GM13976 (cell line): ENCODE measurements at regions not wholly inside any gene's neighbourhood (a gene's known extent, or its start where the extent isn't known, plus 50 kb on each side); places are given as distances from the start of the nearest gene placed in this dataset.

ENCODE experiments used
- DNase-seq: peaks from one replicate; pipeline ENCODE4 v3.0.0; 2012; ENCODE audit warnings: low spot score
- CTCF ChIP-seq: IDR thresholded peaks from 2 replicates; pipeline ENCODE4 v1.5.1; 2012; ENCODE audit warnings: borderline replicate concordance, mild to moderate bottlenecking; ENCODE audit not compliant: insufficient read depth; ENCODE audit errors: extremely low read depth, missing control alignments, control extremely low read depth
- in situ Hi-C: fragments of 300-500 bp; cut with MboI; formaldehyde crosslinking; loops from one replicate; pipeline ENCODE4 v1.12.0; 2022; ENCODE audit warnings: low sequenced_read_pairs, mixed read lengths, inconsistent platforms; ENCODE audit not compliant: unreplicated experiment

GRCh38 chr9:87123830-87124229 lies 176.5 kb upstream of the GAS1 start:
- no peak for TF ChIP-seq CTCF
- DNase-seq, result no peak
- in situ Hi-C loops, result no loop called here

GRCh38 chr9:87125819-87126218 lies 178.5 kb upstream of the GAS1 start:
- in situ Hi-C loops, result no loop called here
- TF ChIP-seq CTCF, result no peak

GRCh38 chr9:87127543-87127942 lies 180.2 kb upstream of the GAS1 start:
- in situ Hi-C loops, result no loop called here
- no peak for DNase-seq
- TF ChIP-seq CTCF, result no peak

More at GRCh38 chr9:87125819-87126218, 178.5 kb upstream of the GAS1 start:
- DNase-seq, result no peak

GRCh38 chr9:87127978-87128614 lies 180.8 kb upstream of the GAS1 start:
- in situ Hi-C loops, result no loop called here
- DNase-seq, result no peak
- no peak for TF ChIP-seq CTCF

- in situ Hi-C loops, result no loop called here
- DNase-seq, result no peak
- TF ChIP-seq CTCF, result no peak
Observed at GRCh38 chr9:87128844-87129493, 181.7 kb upstream of the GAS1 start.

- no peak for DNase-seq
- TF ChIP-seq CTCF, result no peak
- in situ Hi-C loops, result no loop called here
Observed at GRCh38 chr9:87135074-87135473, 187.8 kb upstream of the GAS1 start.
